K562 (cell line): ENCODE measurements at regions not wholly inside any gene's neighbourhood (a gene's known extent, or its start where the extent isn't known, plus 50 kb on each side); places are given as distances from the start of the nearest gene placed in this dataset.

ENCODE experiments used
- ARID3B ChIP-seq: fragments of 250-450 bp; sonication (Bioruptor Pico); IDR thresholded peaks from 2 replicates; pipeline ENCODE4 v1.4.0; 2020; ENCODE audit warnings: borderline replicate concordance
- ARNT ChIP-seq, 2 experiments: fragments of 450-650 bp; IDR thresholded peaks; 2 replicates each; pipeline ENCODE4 v1.6.1; 2016; ENCODE audit warnings: mild to moderate bottlenecking in 1 of 2
- CEBPB ChIP-seq: fragments of 450-650 bp; IDR thresholded peaks from 2 replicates; pipeline ENCODE4 v1.6.1; 2016; ENCODE audit warnings: missing genetic modification characterization, missing compliant biosample characterization
- HES1 ChIP-seq: fragments of 450-650 bp; IDR thresholded peaks from 2 replicates; pipeline ENCODE4 v1.6.1; 2016; ENCODE audit warnings: low read depth, mild to moderate bottlenecking, moderate library complexity
- RREB1 ChIP-seq: fragments of 250-450 bp; sonication (Bioruptor Pico); IDR thresholded peaks from 2 replicates; pipeline ENCODE4 v1.4.0; 2020
- SNRNP70 ChIP-seq: fragments of 200-400 bp; formaldehyde crosslinking; optimal IDR thresholded peaks from 2 replicates; pipeline ENCODE3; 2017; ENCODE audit warnings: low read depth, low read length
- SPI1 ChIP-seq: IDR thresholded peaks from 2 replicates; pipeline ENCODE4 v1.6.1; 2011; ENCODE audit warnings: low read depth, low read length, control low read depth, borderline replicate concordance
- STAT6 ChIP-seq: sonication (generic); formaldehyde crosslinking; IDR thresholded peaks from 2 replicates; pipeline ENCODE4 v1.8.1; 2023; ENCODE audit warnings: mild to moderate bottlenecking, missing genetic modification reagents
- TOE1 ChIP-seq, 2 experiments: fragments of 450-650 bp in 1 of 2; sonication (generic) in 1 of 2; formaldehyde crosslinking in 1 of 2; IDR thresholded peaks; 2 replicates each; pipeline versions ENCODE4 v1.7.1 to v1.8.0; 2016 to 2022; ENCODE audit warnings: borderline replicate concordance in 2 of 2, mild to moderate bottlenecking in 2 of 2, antibody characterized with exemption in 1 of 2, inconsistent platforms in 1 of 2, low read depth in 1 of 2, missing genetic modification reagents in 1 of 2, moderate library complexity in 1 of 2
- TRIM24 ChIP-seq, 2 experiments: fragments of 450-650 bp; IDR thresholded peaks; 2 replicates each; pipeline ENCODE4 v1.6.1; 2016

- peak; percentile 24; the same call in 1 of the 2 replicates for TF ChIP-seq HES1
- no peak for TF ChIP-seq SNRNP70
- TF ChIP-seq RREB1 (CRISPR knock-in tag), result no peak
- peak in 1 of 2 experiments; percentile 54; a peak in 1 of 4 replicates for TF ChIP-seq ARNT (IDR thresholded peaks at IDR 0.05)
- peak; percentile 96 for TF ChIP-seq CEBPB (tag)
- peak; percentile 53; the same call in 1 of the 2 replicates for TF ChIP-seq SPI1
- no peak for TF ChIP-seq STAT6
- TF ChIP-seq TOE1 (IDR thresholded peaks at IDR 0.05; ENCODE audit: borderline replicate concordance), result peak; percentile 18; the same call in 1 of the 2 replicates
- no peak for TF ChIP-seq TOE1 (CRISPR knock-in tag; IDR thresholded peaks at IDR 0.05; ENCODE audit: borderline replicate concordance, low read depth)
- TF ChIP-seq TRIM24 (IDR thresholded peaks at IDR 0.05), result peak; percentile 64 to 79
- no peak for TF ChIP-seq ARID3B (CRISPR knock-in tag)
These were observed 107.1 kb upstream of the BACH2 start (continued) for GRCh38 chr6:90403489-90404381.
